ENCODE measurements at regions not wholly inside any gene's neighbourhood (a gene's known extent, or its start where the extent isn't known, plus 50 kb on each side); places are given as distances from the start of the nearest gene placed in this dataset.

GRCh38 chr3:117433427-117433826 is 723.8 kb downstream of the TUSC7 start:
- Mint-ChIP-seq H3K27ac (no peak overlapping the region), H3K4me1 (no peaks in the 10 kb centered on the region), H3K27me3 (ENCODE audit: low read depth, poor library complexity) (no peaks in the 10 kb centered on the region), H3K9me3 (no peaks in the 10 kb centered on the region), H3K4me3 (no peak overlapping the region), H3K36me3 (ENCODE audit: low read depth) (no peaks in the 10 kb centered on the region)
- DNase-seq, result no peak
- no peak for TF ChIP-seq CTCF (IDR thresholded peaks at IDR 0.05)

GRCh38 chr3:117434661-117435412 is 725.3 kb downstream of the TUSC7 start:
- Mint-ChIP-seq H3K27me3 (ENCODE audit: low read depth, poor library complexity) (no peaks in the 10 kb centered on the region), H3K36me3 (ENCODE audit: low read depth) (no peaks in the 10 kb centered on the region), H3K9me3 (no peaks in the 10 kb centered on the region), H3K27ac (no peak overlapping the region), H3K4me1 (no peaks in the 10 kb centered on the region), H3K4me3 (no peak overlapping the region)
- no peak for DNase-seq
- TF ChIP-seq CTCF (IDR thresholded peaks at IDR 0.05), result no peak

GRCh38 chr3:117435506-117435905 is 725.9 kb downstream of the TUSC7 start:
- Mint-ChIP-seq H3K27ac (no peak overlapping the region), H3K9me3 (no peaks in the 10 kb centered on the region), H3K4me1 (no peaks in the 10 kb centered on the region), H3K4me3 (no peak overlapping the region), H3K36me3 (ENCODE audit: low read depth) (no peaks in the 10 kb centered on the region), H3K27me3 (ENCODE audit: low read depth, poor library complexity) (no peaks in the 10 kb centered on the region)
- no peak for DNase-seq
- no peak for TF ChIP-seq CTCF (IDR thresholded peaks at IDR 0.05)

- peak; percentile 38 for TF ChIP-seq CTCF (IDR thresholded peaks at IDR 0.05)
- Mint-ChIP-seq H3K9me3 (no peaks in the 10 kb centered on the region), H3K4me3 (no peak overlapping the region), H3K36me3 (ENCODE audit: low read depth) (no peaks in the 10 kb centered on the region), H3K27ac (no peak overlapping the region), H3K4me1 (no peaks in the 10 kb centered on the region), H3K27me3 (ENCODE audit: low read depth, poor library complexity) (no peaks in the 10 kb centered on the region)
- DNase-seq, result no peak
Observed at GRCh38 chr3:117439812-117440211, 730.2 kb downstream of the TUSC7 start.

GRCh38 chr3:117441851-117442250 is 732.3 kb downstream of the TUSC7 start:
- no peaks in the 10 kb centered on the region for H3K4me1 Mint-ChIP-seq
- TF ChIP-seq CTCF (IDR thresholded peaks at IDR 0.05), result no peak
- DNase-seq, result no peak
- no peaks in the 10 kb centered on the region for H3K27me3 Mint-ChIP-seq (ENCODE audit: low read depth, poor library complexity)
- no peak overlapping the region for H3K4me3 Mint-ChIP-seq
- H3K9me3 Mint-ChIP-seq, result no peaks in the 10 kb centered on the region
- H3K36me3 Mint-ChIP-seq (ENCODE audit: low read depth), result no peaks in the 10 kb centered on the region
- H3K27ac Mint-ChIP-seq, result no peak overlapping the region

GRCh38 chr3:117442566-117442965 is 733.0 kb downstream of the TUSC7 start:
- Mint-ChIP-seq H3K36me3 (ENCODE audit: low read depth) (no peaks in the 10 kb centered on the region), H3K4me1 (no peaks in the 10 kb centered on the region), H3K9me3 (no peaks in the 10 kb centered on the region), H3K27me3 (ENCODE audit: low read depth, poor library complexity) (no peaks in the 10 kb centered on the region), H3K4me3 (no peak overlapping the region), H3K27ac (no peak overlapping the region)
- no peak for TF ChIP-seq CTCF (IDR thresholded peaks at IDR 0.05)
- DNase-seq, result no peak

All from nephron progenitor cell (in vitro differentiated cells).